ENCODE measurements at regions not wholly inside any gene's neighbourhood (a gene's known extent, or its start where the extent isn't known, plus 50 kb on each side); places are given as distances from the start of the nearest gene placed in this dataset.
"Not testable (repeated sequence)": the region's sequence is repeated elsewhere in the genome, so short reads cannot be mapped to it uniquely, and the experiment has no call there.

- not testable (repeated sequence) for ATAC-seq
Observed at GRCh38 chr10:46749003-46749402, 162.2 kb upstream of the PTPN20 start.

GRCh38 chr10:46749470-46749869, 161.8 kb upstream of the PTPN20 start:
- ATAC-seq, result peak in 1 of 2 donors; percentile 42

- not testable (repeated sequence) for ATAC-seq
Observed at GRCh38 chr10:46753763-46754162, 157.5 kb upstream of the PTPN20 start.

GRCh38 chr10:46761471-46761870, 149.8 kb upstream of the PTPN20 start:
- ATAC-seq, result not testable (repeated sequence)

GRCh38 chr10:46768515-46769291, 142.5 kb upstream of the PTPN20 start:
- ATAC-seq, result not testable (repeated sequence)

- peak in 1 of 2 donors; percentile 21 for ATAC-seq
Observed at GRCh38 chr10:46773178-46773896, 137.9 kb upstream of the PTPN20 start.

GRCh38 chr10:46773897-46774236, 137.4 kb upstream of the PTPN20 start:
- peak in 1 of 2 donors; percentile 17 for ATAC-seq

GRCh38 chr10:46774366-46774765, 136.9 kb upstream of the PTPN20 start:
- not testable (repeated sequence) for ATAC-seq

GRCh38 chr10:46774945-46775667, 136.1 kb upstream of the PTPN20 start:
- not testable (repeated sequence) for ATAC-seq

- ATAC-seq, result not testable (repeated sequence)
Observed at GRCh38 chr10:46775668-46776059, 135.6 kb upstream of the PTPN20 start.

- not testable (repeated sequence) for ATAC-seq
Observed at GRCh38 chr10:46779571-46779970, 131.7 kb upstream of the PTPN20 start.

- ATAC-seq, result not testable (repeated sequence)
Observed at GRCh38 chr10:46780164-46780563, 131.1 kb upstream of the PTPN20 start.

GRCh38 chr10:46781001-46781400, 130.2 kb upstream of the PTPN20 start:
- not testable (repeated sequence) for ATAC-seq

- peak; percentile 40 to 46 for ATAC-seq
Observed at GRCh38 chr10:46782001-46782874, 129.0 kb upstream of the PTPN20 start.

GRCh38 chr10:46784665-46785064, 126.6 kb upstream of the PTPN20 start:
- not testable (repeated sequence) for ATAC-seq

- not testable (repeated sequence) for ATAC-seq
Observed at GRCh38 chr10:46786125-46786517, 125.1 kb upstream of the PTPN20 start.

GRCh38 chr10:46786518-46787320, 124.5 kb upstream of the PTPN20 start:
- peak; percentile 65 to 78 for ATAC-seq

- ATAC-seq, result peak; percentile 36 to 56
Observed at GRCh38 chr10:46787321-46787615, 124.0 kb upstream of the PTPN20 start.

GRCh38 chr10:46792657-46793357, 118.4 kb upstream of the PTPN20 start:
- not testable (repeated sequence) for ATAC-seq

GRCh38 chr10:46796351-46796750, 114.9 kb upstream of the PTPN20 start:
- not testable (repeated sequence) for ATAC-seq

GRCh38 chr10:46802010-46802409, 109.2 kb upstream of the PTPN20 start:
- not testable (repeated sequence) for ATAC-seq

All from activated CD4-positive, CD25-positive, alpha-beta regulatory T cell treated with anti-CD3 and anti-CD28 coated beads, Interleukin-2, amount 50 U/mL, for 24 hours (primary cell).